Neural cell (in vitro differentiated cells): ENCODE measurements at regions not wholly inside any gene's neighbourhood (a gene's known extent, or its start where the extent isn't known, plus 50 kb on each side); places are given as distances from the start of the nearest gene placed in this dataset.

Experiments used
- H2AFZ ChIP-seq: fragments of 200-600, 300-800 bp; sonication (generic), shearing (Covaris generic); 2 replicates; pipeline ENCODE4 v1.6.0; 2014; ENCODE audit warnings: low read depth, mild to moderate bottlenecking, antibody characterized with exemption, low read length, moderate library complexity
- H3F3A ChIP-seq: fragments of 200-600 bp; shearing (Covaris generic); 2 replicates; pipeline ENCODE4 v1.6.1; 2016; ENCODE audit warnings: mild to moderate bottlenecking, moderate library complexity, mixed read lengths, antibody characterized with exemption, low read length; ENCODE audit not compliant: insufficient read depth, poor library complexity, severe bottlenecking
- H3K27ac ChIP-seq: fragments of 200-600, 300-800 bp; sonication (generic), shearing (Covaris generic); 2 replicates; pipeline ENCODE4 v1.5.1; 2014; ENCODE audit warnings: mild to moderate bottlenecking, low read length, moderate library complexity
- H3K27me3 ChIP-seq: fragments of 300-800, 200-600 bp; sonication (generic), shearing (Covaris generic); 2 replicates; pipeline ENCODE4 v1.6.0; 2014; ENCODE audit warnings: mild to moderate bottlenecking, low read depth, low read length, moderate library complexity; ENCODE audit not compliant: insufficient read depth
- H3K36me3 ChIP-seq: fragments of 300-800, 200-600 bp; sonication (generic), shearing (Covaris generic); 2 replicates; pipeline ENCODE4 v1.5.1; 2014; ENCODE audit warnings: mild to moderate bottlenecking, antibody characterized with exemption, low read length, moderate library complexity; ENCODE audit not compliant: insufficient read depth
- H3K4me2 ChIP-seq: fragments of 300-800, 200-600 bp; sonication (generic), shearing (Covaris generic); 2 replicates; pipeline ENCODE4 v1.6.0; 2014; ENCODE audit warnings: mild to moderate bottlenecking, low read length
- H3K4me3 ChIP-seq: fragments of 300-800, 200-600 bp; sonication (generic), shearing (Covaris generic); 2 replicates; pipeline ENCODE4 v1.5.1; 2014; ENCODE audit warnings: mild to moderate bottlenecking, low read length, moderate library complexity
- H3K79me2 ChIP-seq: fragments of 200-600 bp; shearing (Covaris generic); replicated peaks from 2 replicates; pipeline ENCODE4 v1.6.0; 2014; ENCODE audit warnings: mild to moderate bottlenecking, low read length, moderate library complexity; ENCODE audit not compliant: insufficient read depth
- H3K9ac ChIP-seq: fragments of 300-800, 200-600 bp; sonication (generic), shearing (Covaris generic); 2 replicates; pipeline ENCODE4 v1.6.1; 2016; ENCODE audit warnings: mild to moderate bottlenecking, low read length, mixed read lengths
- H3K9me2 ChIP-seq: fragments of 200-600 bp; shearing (Covaris generic); 2 replicates; pipeline ENCODE4 v1.6.1; 2016; ENCODE audit warnings: mild to moderate bottlenecking, low read length, mixed read lengths; ENCODE audit not compliant: insufficient read depth
- H3K9me3 ChIP-seq: fragments of 200-600, 300-800 bp; sonication (generic), shearing (Covaris generic); 2 replicates; pipeline ENCODE4 v1.6.1; 2016; ENCODE audit warnings: mild to moderate bottlenecking, mixed run types, low read length, moderate library complexity, mixed read lengths
- H4K20me1 ChIP-seq: fragments of 200-600 bp; shearing (Covaris generic); 2 replicates; pipeline ENCODE4 v1.6.1; 2016; ENCODE audit warnings: mild to moderate bottlenecking, mixed run types; ENCODE audit not compliant: insufficient read depth
- CTCF ChIP-seq: fragments of 450-650 bp; IDR thresholded peaks from 2 replicates; pipeline ENCODE4 v1.5.1; 2014; ENCODE audit warnings: antibody characterized with exemption, mild to moderate bottlenecking, moderate library complexity; ENCODE audit not compliant: poor library complexity, severe bottlenecking
- EP300 ChIP-seq: fragments of 450-650 bp; conservative IDR thresholded peaks from 2 replicates; pipeline ENCODE4 v1.6.1; 2014; ENCODE audit warnings: antibody characterized with exemption, mild to moderate bottlenecking, moderate library complexity; ENCODE audit not compliant: poor library complexity, severe bottlenecking
- EZH2 ChIP-seq: fragments of 200-600, 300-800 bp; shearing (Covaris generic), sonication (generic); IDR thresholded peaks from 2 replicates; pipeline ENCODE4 v1.6.1; 2014; ENCODE audit warnings: antibody characterized with exemption, low read length, borderline replicate concordance, mild to moderate bottlenecking; ENCODE audit not compliant: insufficient read depth, poor library complexity, severe bottlenecking
- MXI1 ChIP-seq: fragments of 450-650 bp; conservative IDR thresholded peaks from 2 replicates; pipeline ENCODE4 v1.6.1; 2014; ENCODE audit warnings: antibody characterized with exemption, mild to moderate bottlenecking; ENCODE audit not compliant: poor library complexity, severe bottlenecking
- POLR2AphosphoS5 ChIP-seq: IDR thresholded peaks from 2 replicates; pipeline ENCODE4 v1.6.1; 2012
- RAD21 ChIP-seq: fragments of 450-650 bp; conservative IDR thresholded peaks from 2 replicates; pipeline ENCODE4 v1.6.1; 2014; ENCODE audit warnings: antibody characterized with exemption, mild to moderate bottlenecking, moderate library complexity
- SMC3 ChIP-seq: fragments of 450-650 bp; conservative IDR thresholded peaks from 2 replicates; pipeline ENCODE4 v1.6.1; 2014; ENCODE audit warnings: antibody characterized with exemption, mild to moderate bottlenecking, moderate library complexity; ENCODE audit not compliant: poor library complexity
- TAF1 ChIP-seq: IDR thresholded peaks from 2 replicates; pipeline ENCODE4 v1.6.1; 2012; ENCODE audit warnings: low read depth
- TF ChIP-seq, protein P1 (sequence below): IDR thresholded peaks from 2 replicates; pipeline ENCODE4 v1.6.1; 2012; ENCODE audit warnings: borderline replicate concordance

- Histone ChIP-seq H3K36me3 (no peaks in the 10 kb centered on the region), H3K27me3 (no peaks in the 10 kb centered on the region), H2AFZ (no peak overlapping the region), H3K79me2 (no peaks in the 10 kb centered on the region), H3K27ac (no peak overlapping the region), H4K20me1 (no peaks in the 10 kb centered on the region), H3K9me3 (no peaks in the 10 kb centered on the region), H3F3A (no peaks in the 10 kb centered on the region), H3K4me3 (no peak overlapping the region), H3K9ac (no peak overlapping the region), H3K9me2 (no peaks in the 10 kb centered on the region), H3K4me2 (no peak overlapping the region)
- TF ChIP-seq MXI1: no peak
- TF ChIP-seq POLR2AphosphoS5: no peak
- no peak for TF ChIP-seq TAF1
- no peak for TF ChIP-seq CTCF
- TF ChIP-seq EZH2: no peak
- TF ChIP-seq SMC3: no peak
- TF ChIP-seq RAD21: no peak
- TF ChIP-seq, protein P1, sequence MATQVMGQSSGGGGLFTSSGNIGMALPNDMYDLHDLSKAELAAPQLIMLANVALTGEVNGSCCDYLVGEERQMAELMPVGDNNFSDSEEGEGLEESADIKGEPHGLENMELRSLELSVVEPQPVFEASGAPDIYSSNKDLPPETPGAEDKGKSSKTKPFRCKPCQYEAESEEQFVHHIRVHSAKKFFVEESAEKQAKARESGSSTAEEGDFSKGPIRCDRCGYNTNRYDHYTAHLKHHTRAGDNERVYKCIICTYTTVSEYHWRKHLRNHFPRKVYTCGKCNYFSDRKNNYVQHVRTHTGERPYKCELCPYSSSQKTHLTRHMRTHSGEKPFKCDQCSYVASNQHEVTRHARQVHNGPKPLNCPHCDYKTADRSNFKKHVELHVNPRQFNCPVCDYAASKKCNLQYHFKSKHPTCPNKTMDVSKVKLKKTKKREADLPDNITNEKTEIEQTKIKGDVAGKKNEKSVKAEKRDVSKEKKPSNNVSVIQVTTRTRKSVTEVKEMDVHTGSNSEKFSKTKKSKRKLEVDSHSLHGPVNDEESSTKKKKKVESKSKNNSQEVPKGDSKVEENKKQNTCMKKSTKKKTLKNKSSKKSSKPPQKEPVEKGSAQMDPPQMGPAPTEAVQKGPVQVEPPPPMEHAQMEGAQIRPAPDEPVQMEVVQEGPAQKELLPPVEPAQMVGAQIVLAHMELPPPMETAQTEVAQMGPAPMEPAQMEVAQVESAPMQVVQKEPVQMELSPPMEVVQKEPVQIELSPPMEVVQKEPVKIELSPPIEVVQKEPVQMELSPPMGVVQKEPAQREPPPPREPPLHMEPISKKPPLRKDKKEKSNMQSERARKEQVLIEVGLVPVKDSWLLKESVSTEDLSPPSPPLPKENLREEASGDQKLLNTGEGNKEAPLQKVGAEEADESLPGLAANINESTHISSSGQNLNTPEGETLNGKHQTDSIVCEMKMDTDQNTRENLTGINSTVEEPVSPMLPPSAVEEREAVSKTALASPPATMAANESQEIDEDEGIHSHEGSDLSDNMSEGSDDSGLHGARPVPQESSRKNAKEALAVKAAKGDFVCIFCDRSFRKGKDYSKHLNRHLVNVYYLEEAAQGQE: no peak
- no peak for TF ChIP-seq EP300
These were observed 617.4 kb downstream of the CCDC85A start for GRCh38 chr2:56801214-56801613.

GRCh38 chr2:56801770-56802169 is 618.0 kb downstream of the CCDC85A start:
- Histone ChIP-seq H3F3A (no peaks in the 10 kb centered on the region), H3K9me2 (no peaks in the 10 kb centered on the region), H3K4me2 (no peak overlapping the region), H3K4me3 (no peak overlapping the region), H4K20me1 (no peaks in the 10 kb centered on the region), H2AFZ (no peak overlapping the region), H3K9ac (no peak overlapping the region), H3K27ac (no peak overlapping the region), H3K79me2 (no peaks in the 10 kb centered on the region), H3K9me3 (no peaks in the 10 kb centered on the region), H3K36me3 (no peaks in the 10 kb centered on the region), H3K27me3 (no peaks in the 10 kb centered on the region)
- TF ChIP-seq CTCF (no peak), TAF1 (no peak), POLR2AphosphoS5 (no peak)
